Mesenchymal stem cell (in vitro differentiated cells and primary cell): ENCODE measurements at regions not wholly inside any gene's neighbourhood (a gene's known extent, or its start where the extent isn't known, plus 50 kb on each side); places are given as distances from the start of the nearest gene placed in this dataset.

Experiments used
- DNase-seq: peaks from one replicate; pipeline ENCODE4 v3.0.0-alpha.2; 2013
- H2AFZ ChIP-seq: one replicate; pipeline ENCODE4 v1.6.1; 2013; ENCODE audit warnings: low read depth, mild to moderate bottlenecking, control low read depth, inconsistent platforms, low read length, moderate library complexity
- H2AK5ac ChIP-seq: 2 replicates; pipeline ENCODE4 v1.6.1; 2013; ENCODE audit warnings: low read length, moderate library complexity, mild to moderate bottlenecking, inconsistent platforms; ENCODE audit not compliant: severe bottlenecking
- H2BK120ac ChIP-seq: one replicate; pipeline ENCODE4 v1.6.1; 2013; ENCODE audit warnings: low read depth, mild to moderate bottlenecking, inconsistent platforms, low read length, moderate library complexity
- H2BK12ac ChIP-seq, 2 experiments: one replicate each; pipeline ENCODE4 v1.6.1; 2013; ENCODE audit warnings: inconsistent platforms in 2 of 2, low read length in 2 of 2, mild to moderate bottlenecking in 2 of 2, moderate library complexity in 2 of 2, control low read depth in 1 of 2
- H2BK15ac ChIP-seq: one replicate; pipeline ENCODE4 v1.6.1; 2013; ENCODE audit warnings: mild to moderate bottlenecking, low read depth, inconsistent platforms; ENCODE audit not compliant: poor library complexity, severe bottlenecking
- H2BK5ac ChIP-seq: 2 replicates; pipeline ENCODE4 v1.6.1; 2013; ENCODE audit warnings: low read depth, mild to moderate bottlenecking, low read length, control low read depth, inconsistent platforms; ENCODE audit not compliant: poor library complexity, severe bottlenecking
- H3K14ac ChIP-seq, 2 experiments: one replicate each; pipeline ENCODE4 v1.6.1; 2013; ENCODE audit warnings: inconsistent platforms in 2 of 2, low read length in 2 of 2, control low read depth in 1 of 2, mild to moderate bottlenecking in 1 of 2, moderate library complexity in 1 of 2
- H3K18ac ChIP-seq, 2 experiments: one replicate each; pipeline ENCODE4 v1.6.1; 2013; ENCODE audit warnings: inconsistent platforms in 2 of 2, low read length in 2 of 2, control low read depth in 1 of 2, low read depth in 1 of 2, mild to moderate bottlenecking in 1 of 2
- H3K23ac ChIP-seq, 2 experiments: one replicate each; pipeline ENCODE4 v1.6.1; 2013; ENCODE audit warnings: inconsistent platforms in 2 of 2, low read length in 2 of 2, mild to moderate bottlenecking in 2 of 2, moderate library complexity in 2 of 2, control low read depth in 1 of 2
- H3K27ac ChIP-seq: 2 replicates; pipeline ENCODE4 v1.5.1; 2013; ENCODE audit warnings: mild to moderate bottlenecking, moderate library complexity, low read length, control low read depth, inconsistent platforms; ENCODE audit not compliant: poor library complexity, severe bottlenecking
- H3K27me3 ChIP-seq, 2 experiments: 2 replicates each; pipeline versions ENCODE4 v1.6.1 to v1.7.0; 2013; ENCODE audit warnings: low read length in 2 of 2, mild to moderate bottlenecking in 2 of 2, moderate library complexity in 2 of 2, control low read depth in 1 of 2, inconsistent platforms in 1 of 2; ENCODE audit not compliant: control insufficient read depth in 1 of 2, insufficient read depth in 1 of 2
- H3K36me3 ChIP-seq, 2 experiments: 2 replicates each; pipeline versions ENCODE4 v1.6.1 to v1.7.0; 2013; ENCODE audit warnings: low read length in 2 of 2, control low read depth in 1 of 2, inconsistent platforms in 1 of 2, low read depth in 1 of 2, mild to moderate bottlenecking in 1 of 2; ENCODE audit not compliant: insufficient read depth in 2 of 2, control insufficient read depth in 1 of 2
- H3K4ac ChIP-seq, 2 experiments: one replicate each; pipeline ENCODE4 v1.6.1; 2013; ENCODE audit warnings: inconsistent platforms in 2 of 2, low read length in 2 of 2, mild to moderate bottlenecking in 2 of 2, moderate library complexity in 2 of 2, control low read depth in 1 of 2, low read depth in 1 of 2
- H3K4me1 ChIP-seq: 2 replicates; pipeline ENCODE4 v1.6.1; 2013; ENCODE audit warnings: low read depth, low read length, control low read depth; ENCODE audit not compliant: control insufficient read depth, insufficient read depth
- H3K4me2 ChIP-seq: 2 replicates; pipeline ENCODE4 v1.6.1; 2013; ENCODE audit warnings: low read length, mild to moderate bottlenecking, inconsistent platforms; ENCODE audit not compliant: poor library complexity, severe bottlenecking
- H3K4me3 ChIP-seq, 2 experiments: 2 replicates each; pipeline versions ENCODE4 v1.5.1 to v1.7.0; 2013; ENCODE audit warnings: low read length in 2 of 2, mild to moderate bottlenecking in 2 of 2, control low read depth in 1 of 2, low read depth in 1 of 2; ENCODE audit not compliant: insufficient read depth in 1 of 2
- H3K79me1 ChIP-seq: replicated peaks from 2 replicates; pipeline ENCODE4 v1.6.1; 2013; ENCODE audit warnings: mild to moderate bottlenecking, control low read depth, low read length, inconsistent platforms; ENCODE audit not compliant: poor library complexity, severe bottlenecking
- H3K9ac ChIP-seq: 2 replicates; pipeline ENCODE4 v1.7.0; 2013; ENCODE audit warnings: mild to moderate bottlenecking, low read length, moderate library complexity
- H3K9me3 ChIP-seq: 2 replicates; pipeline ENCODE4 v1.7.0; 2013; ENCODE audit warnings: mild to moderate bottlenecking, low read length; ENCODE audit not compliant: control insufficient read depth
- H4K8ac ChIP-seq: one replicate; pipeline ENCODE4 v1.6.1; 2013; ENCODE audit warnings: inconsistent platforms, mild to moderate bottlenecking, low read length, moderate library complexity
- H4K91ac ChIP-seq: one replicate; pipeline ENCODE4 v1.6.1; 2013; ENCODE audit warnings: mild to moderate bottlenecking, low read length, inconsistent platforms
- WGBS: methylation state at CpG from one replicate; pipeline ENCODE4 v1.1.7; 2013; ENCODE audit warnings: mixed read lengths; 5-methylcytosine and 5-hydroxymethylcytosine counted together

- Histone ChIP-seq H3K27ac (no peak overlapping the region), H3K14ac (no peak overlapping the region), H3K9ac (no peak overlapping the region), H2BK5ac (no peak overlapping the region), H3K18ac (no peak overlapping the region), H2AK5ac (no peak overlapping the region), H3K4me3 (no peak overlapping the region), H3K36me3 (no peaks in the 10 kb centered on the region), H4K91ac (no peak overlapping the region), H2BK12ac (no peak overlapping the region), H3K4ac (no peak overlapping the region), H3K79me1 (no peaks in the 10 kb centered on the region), H3K9me3 (no peaks in the 10 kb centered on the region), H3K23ac (no peak overlapping the region), H3K27me3 (no peaks in the 10 kb centered on the region), H2AFZ (no peak overlapping the region), H2BK120ac (no peak overlapping the region), H2BK15ac (no peak overlapping the region), H4K8ac (no peak overlapping the region), H3K4me2 (no peak overlapping the region), H3K4me1 (no peaks in the 10 kb centered on the region)
- no peak for DNase-seq
- WGBS, result 80% methylated on average over 2 of the region's 4 CpGs
These were observed 275.6 kb upstream of the NAV3 start for GRCh38 chr12:77555074-77555473.

GRCh38 chr12:77553976-77554619 is 276.6 kb upstream of the NAV3 start:
- no peaks in the 10 kb centered on the region for H3K4me1 ChIP-seq
- no peak overlapping the region for H3K4me3 ChIP-seq
- no peak overlapping the region for H3K4ac ChIP-seq
- no peak overlapping the region for H3K4me2 ChIP-seq
- no peak overlapping the region for H3K14ac ChIP-seq
- H2AK5ac ChIP-seq, result no peak overlapping the region
- no peaks in the 10 kb centered on the region for H3K79me1 ChIP-seq
- H3K18ac ChIP-seq, result no peak overlapping the region
- no peak overlapping the region for H3K23ac ChIP-seq
- H3K9me3 ChIP-seq, result no peaks in the 10 kb centered on the region
- no peak overlapping the region for H2BK15ac ChIP-seq
- no peak overlapping the region for H2AFZ ChIP-seq
- no peaks in the 10 kb centered on the region for H3K27me3 ChIP-seq
- no peak overlapping the region for H2BK120ac ChIP-seq
- no peaks in the 10 kb centered on the region for H3K36me3 ChIP-seq
- no peak overlapping the region for H2BK12ac ChIP-seq
- DNase-seq, result no peak
- H4K8ac ChIP-seq, result no peak overlapping the region
- H4K91ac ChIP-seq, result no peak overlapping the region
- 97% methylated on average over 1 of the region's 1 CpG for WGBS
- no peak overlapping the region for H3K27ac ChIP-seq
- no peak overlapping the region for H2BK5ac ChIP-seq
- no peak overlapping the region for H3K9ac ChIP-seq

GRCh38 chr12:77549383-77550128 is 281.1 kb upstream of the NAV3 start:
- H3K27ac ChIP-seq, result no peak overlapping the region
- no peak overlapping the region for H3K18ac ChIP-seq
- H2BK120ac ChIP-seq, result no peak overlapping the region
- H2BK5ac ChIP-seq, result no peak overlapping the region
- no peak overlapping the region for H2BK15ac ChIP-seq
- no peak overlapping the region for H3K23ac ChIP-seq
- H3K4me2 ChIP-seq, result no peak overlapping the region
- no peak overlapping the region for H3K4me3 ChIP-seq
- no peaks in the 10 kb centered on the region for H3K36me3 ChIP-seq
- no peaks in the 10 kb centered on the region for H3K4me1 ChIP-seq
- no peaks in the 10 kb centered on the region for H3K9me3 ChIP-seq
- H3K9ac ChIP-seq, result no peak overlapping the region
- no peak overlapping the region for H4K91ac ChIP-seq
- H2BK12ac ChIP-seq, result no peak overlapping the region
- H2AFZ ChIP-seq, result no peak overlapping the region
- DNase-seq, result no peak
- 95% methylated on average over 2 of the region's 3 CpGs for WGBS
- H3K27me3 ChIP-seq, result no peaks in the 10 kb centered on the region
- H3K4ac ChIP-seq, result no peak overlapping the region
- H4K8ac ChIP-seq, result no peak overlapping the region
- no peaks in the 10 kb centered on the region for H3K79me1 ChIP-seq
- H3K14ac ChIP-seq, result no peak overlapping the region
- no peak overlapping the region for H2AK5ac ChIP-seq

GRCh38 chr12:77548797-77549196 is 281.9 kb upstream of the NAV3 start:
- Histone ChIP-seq H3K23ac (no peak overlapping the region), H3K27ac (no peak overlapping the region), H3K4me1 (no peaks in the 10 kb centered on the region), H2BK120ac (no peak overlapping the region), H2BK15ac (no peak overlapping the region), H4K91ac (no peak overlapping the region), H3K4me2 (no peak overlapping the region), H3K9me3 (no peaks in the 10 kb centered on the region), H3K27me3 (no peaks in the 10 kb centered on the region), H3K36me3 (no peaks in the 10 kb centered on the region), H3K18ac (no peak overlapping the region), H3K4me3 (no peak overlapping the region), H3K4ac (no peak overlapping the region), H3K79me1 (no peaks in the 10 kb centered on the region), H3K9ac (no peak overlapping the region), H2AFZ (no peak overlapping the region), H3K14ac (no peak overlapping the region), H4K8ac (no peak overlapping the region), H2BK12ac (no peak overlapping the region), H2AK5ac (no peak overlapping the region), H2BK5ac (no peak overlapping the region)
- DNase-seq, result no peak
- WGBS, result no CpG with 5 or more reads among the region's 1 CpG
